ENCODE measurements at regions not wholly inside any gene's neighbourhood (a gene's known extent, or its start where the extent isn't known, plus 50 kb on each side); places are given as distances from the start of the nearest gene placed in this dataset.

DNA sequence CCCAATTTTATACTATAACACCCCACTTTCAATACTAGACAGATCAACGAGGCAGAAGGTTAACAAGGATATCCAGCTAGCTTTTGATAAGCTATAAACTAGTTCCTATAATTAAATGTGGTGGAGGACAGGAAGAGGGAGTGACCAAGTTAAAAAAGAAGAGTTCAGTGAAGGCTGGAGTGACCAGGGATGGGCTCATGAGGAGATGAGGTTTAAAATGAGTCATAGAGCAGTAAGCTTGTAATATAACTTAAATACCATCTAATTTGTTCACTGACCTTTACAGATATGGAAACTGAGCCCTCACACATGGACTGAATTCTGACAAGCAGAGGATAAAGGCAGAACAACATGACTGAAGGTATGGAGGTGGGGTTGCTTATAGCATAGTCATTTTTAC, 284.5 kb downstream of the SPATA31D1 start:
- no peak overlapping the region for H3K4me3 ChIP-seq
- intact Hi-C loops (cut with DNase I; ENCODE audit: low total_unique reads) (no loop called here), in situ Hi-C loops (cut with MboI; ENCODE audit: low pct_ligation_motif_present in 1 of 4, low pct_unique_long_range_greater_than_20kb in 1 of 4, low sequenced_read_pairs in 3 of 4) (no loop called here)
- no peaks in the 10 kb centered on the region for H3K27me3 ChIP-seq
- no peak overlapping the region for H3K27ac ChIP-seq
- H3K4me1 ChIP-seq: no peaks in the 10 kb centered on the region
- no peak for DNase-seq
- WGBS, 2 donors (ENCODE audit: low coverage in 1 of 2): 32 to 43% methylated on average over 1 of the region's 1 CpG
- no peaks in the 10 kb centered on the region for H3K36me3 ChIP-seq
- TF ChIP-seq, protein P1, sequence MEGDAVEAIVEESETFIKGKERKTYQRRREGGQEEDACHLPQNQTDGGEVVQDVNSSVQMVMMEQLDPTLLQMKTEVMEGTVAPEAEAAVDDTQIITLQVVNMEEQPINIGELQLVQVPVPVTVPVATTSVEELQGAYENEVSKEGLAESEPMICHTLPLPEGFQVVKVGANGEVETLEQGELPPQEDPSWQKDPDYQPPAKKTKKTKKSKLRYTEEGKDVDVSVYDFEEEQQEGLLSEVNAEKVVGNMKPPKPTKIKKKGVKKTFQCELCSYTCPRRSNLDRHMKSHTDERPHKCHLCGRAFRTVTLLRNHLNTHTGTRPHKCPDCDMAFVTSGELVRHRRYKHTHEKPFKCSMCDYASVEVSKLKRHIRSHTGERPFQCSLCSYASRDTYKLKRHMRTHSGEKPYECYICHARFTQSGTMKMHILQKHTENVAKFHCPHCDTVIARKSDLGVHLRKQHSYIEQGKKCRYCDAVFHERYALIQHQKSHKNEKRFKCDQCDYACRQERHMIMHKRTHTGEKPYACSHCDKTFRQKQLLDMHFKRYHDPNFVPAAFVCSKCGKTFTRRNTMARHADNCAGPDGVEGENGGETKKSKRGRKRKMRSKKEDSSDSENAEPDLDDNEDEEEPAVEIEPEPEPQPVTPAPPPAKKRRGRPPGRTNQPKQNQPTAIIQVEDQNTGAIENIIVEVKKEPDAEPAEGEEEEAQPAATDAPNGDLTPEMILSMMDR (IDR thresholded peaks at IDR 0.05): no peak
- TF ChIP-seq POLR2A (IDR thresholded peaks at IDR 0.05) (no peak), POLR2AphosphoS5 (IDR thresholded peaks at IDR 0.05) (no peak), EP300 (IDR thresholded peaks at IDR 0.05; ENCODE audit: low read depth) (no peak)
- H3K9me3 ChIP-seq: no peaks in the 10 kb centered on the region

DNA sequence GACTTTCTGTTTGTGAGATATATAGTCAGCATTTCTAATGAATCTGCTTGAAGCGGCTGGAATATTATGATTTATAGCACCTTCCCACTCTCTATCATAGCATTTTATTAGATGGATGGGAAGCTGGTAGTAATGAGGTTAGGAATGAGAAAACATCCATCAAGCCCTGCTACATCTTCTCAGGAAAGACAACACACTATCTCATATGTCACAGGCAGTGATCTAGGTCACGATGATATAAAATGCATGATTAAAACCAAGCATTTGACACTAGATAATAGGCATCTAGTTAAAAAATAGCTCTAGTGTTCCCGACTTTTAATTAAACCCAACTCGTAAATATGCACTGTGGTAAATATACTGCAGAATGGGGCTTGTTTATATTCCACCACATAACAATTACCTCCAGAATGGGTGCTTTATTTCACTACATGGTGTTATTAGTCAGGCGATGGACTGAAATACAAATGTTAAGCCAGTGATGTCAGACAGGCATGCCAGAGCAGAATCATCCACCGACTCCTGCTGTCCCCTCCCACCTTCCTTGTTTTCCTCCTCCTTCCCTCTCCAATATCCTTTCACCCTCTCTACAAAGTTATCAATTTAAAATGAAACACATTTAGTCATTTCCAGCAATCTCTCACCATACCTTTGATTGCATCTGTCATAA, 286.8 kb downstream of the SPATA31D1 start:
- no peaks in the 10 kb centered on the region for H3K4me1 ChIP-seq
- H3K4me3 ChIP-seq: no peak overlapping the region
- WGBS, 2 donors (ENCODE audit: low coverage in 1 of 2): 80 to 81% methylated on average over 5 to 6 of the region's 6 CpGs
- TF ChIP-seq EP300 (IDR thresholded peaks at IDR 0.05; ENCODE audit: low read depth) (no peak), POLR2AphosphoS5 (IDR thresholded peaks at IDR 0.05) (no peak), POLR2A (IDR thresholded peaks at IDR 0.05) (no peak)
- TF ChIP-seq, protein P1 (IDR thresholded peaks at IDR 0.05): no peak
- H3K9me3 ChIP-seq: no peaks in the 10 kb centered on the region
- no peaks in the 10 kb centered on the region for H3K27me3 ChIP-seq
- no peaks in the 10 kb centered on the region for H3K36me3 ChIP-seq
- intact Hi-C loops (cut with DNase I; ENCODE audit: low total_unique reads): no loop called here
- no peak overlapping the region for H3K27ac ChIP-seq
- DNase-seq: no peak
- in situ Hi-C loops (cut with MboI; ENCODE audit: low pct_ligation_motif_present in 1 of 4, low pct_unique_long_range_greater_than_20kb in 1 of 4, low sequenced_read_pairs in 3 of 4): no loop called here

DNA sequence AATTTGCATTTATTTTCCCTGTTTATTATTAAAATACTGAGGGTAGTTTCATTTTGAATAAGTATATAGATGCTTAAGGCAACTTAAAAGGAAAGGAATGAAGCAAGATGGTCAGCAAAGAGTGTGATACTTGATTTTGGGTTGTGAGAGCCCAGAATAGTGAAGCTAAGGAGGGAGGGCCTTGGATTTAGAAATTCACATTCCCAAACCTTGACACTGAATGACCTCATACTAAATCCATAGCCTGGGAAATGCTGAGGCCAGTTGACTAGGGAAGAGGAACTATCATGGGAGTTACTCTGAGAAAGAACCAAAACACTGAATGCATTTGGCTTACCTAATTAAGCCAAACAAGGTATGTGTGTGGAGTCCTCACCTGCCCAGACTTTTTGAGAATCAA, 292.5 kb downstream of the SPATA31D1 start:
- no peaks in the 10 kb centered on the region for H3K4me1 ChIP-seq
- H3K36me3 ChIP-seq: no peaks in the 10 kb centered on the region
- TF ChIP-seq, protein P1 (IDR thresholded peaks at IDR 0.05): no peak
- TF ChIP-seq POLR2AphosphoS5 (IDR thresholded peaks at IDR 0.05) (no peak), POLR2A (IDR thresholded peaks at IDR 0.05) (no peak), EP300 (IDR thresholded peaks at IDR 0.05; ENCODE audit: low read depth) (no peak)
- no peak overlapping the region for H3K27ac ChIP-seq
- no peak for DNase-seq
- no peaks in the 10 kb centered on the region for H3K9me3 ChIP-seq
- no peak overlapping the region for H3K4me3 ChIP-seq
- no peaks in the 10 kb centered on the region for H3K27me3 ChIP-seq
- intact Hi-C loops (cut with DNase I; ENCODE audit: low total_unique reads) (no loop called here), in situ Hi-C loops (cut with MboI; ENCODE audit: low pct_ligation_motif_present in 1 of 4, low pct_unique_long_range_greater_than_20kb in 1 of 4, low sequenced_read_pairs in 3 of 4) (no loop called here)

DNA sequence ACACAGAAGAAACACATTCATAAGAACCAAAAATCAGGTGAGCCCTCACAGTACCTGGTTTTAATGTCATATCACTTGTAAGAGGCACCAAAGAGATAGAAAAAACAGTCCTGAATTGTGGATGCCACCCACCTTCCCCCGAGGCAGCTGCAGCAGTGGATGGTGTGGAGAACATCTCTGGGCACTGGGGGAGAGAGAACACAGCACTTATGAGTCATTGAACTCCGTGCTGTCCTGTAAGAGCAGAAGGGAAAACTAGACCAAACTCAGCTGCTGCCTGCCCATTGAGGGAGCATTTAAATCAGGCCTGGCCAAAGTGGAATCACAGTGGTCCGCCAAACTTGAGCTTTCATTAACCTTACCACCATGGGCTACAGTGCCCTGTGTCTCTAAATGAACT, 296.2 kb downstream of the SPATA31D1 start:
- Histone ChIP-seq H3K36me3 (no peaks in the 10 kb centered on the region), H3K27me3 (no peaks in the 10 kb centered on the region), H3K4me3 (no peak overlapping the region), H3K27ac (no peak overlapping the region), H3K9me3 (peaks cover 0 to 6% of the 10 kb centered on the region in 2 donors), H3K4me1 (no peaks in the 10 kb centered on the region)
- TF ChIP-seq EP300 (IDR thresholded peaks at IDR 0.05; ENCODE audit: low read depth): no peak
- TF ChIP-seq POLR2AphosphoS5 (IDR thresholded peaks at IDR 0.05): no peak
- TF ChIP-seq, protein P1 (IDR thresholded peaks at IDR 0.05): no peak
- TF ChIP-seq POLR2A (IDR thresholded peaks at IDR 0.05): no peak
- no peak for DNase-seq
- in situ Hi-C loops (cut with MboI; ENCODE audit: low pct_ligation_motif_present in 1 of 4, low pct_unique_long_range_greater_than_20kb in 1 of 4, low sequenced_read_pairs in 3 of 4): no loop called here
- WGBS, 2 donors (ENCODE audit: low coverage in 1 of 2): 88 to 92% methylated on average over 2 to 3 of the region's 3 CpGs
- intact Hi-C loops (cut with DNase I; ENCODE audit: low total_unique reads): no loop called here

Data from transverse colon (tissue), 4 donors.